GM11168 (cell line): ENCODE measurements at regions not wholly inside any gene's neighbourhood (a gene's known extent, or its start where the extent isn't known, plus 50 kb on each side); places are given as distances from the start of the nearest gene placed in this dataset.
"Not testable (repeated sequence)": the region's sequence is repeated elsewhere in the genome, so short reads cannot be mapped to it uniquely, and the experiment has no call there.

Experiments
- in situ Hi-C: fragments of 300-500 bp; cut with MboI; formaldehyde crosslinking; loops from one replicate; pipeline ENCODE4 v1.12.0; 2022; ENCODE audit warnings: low sequenced_read_pairs; ENCODE audit not compliant: unreplicated experiment

DNA sequence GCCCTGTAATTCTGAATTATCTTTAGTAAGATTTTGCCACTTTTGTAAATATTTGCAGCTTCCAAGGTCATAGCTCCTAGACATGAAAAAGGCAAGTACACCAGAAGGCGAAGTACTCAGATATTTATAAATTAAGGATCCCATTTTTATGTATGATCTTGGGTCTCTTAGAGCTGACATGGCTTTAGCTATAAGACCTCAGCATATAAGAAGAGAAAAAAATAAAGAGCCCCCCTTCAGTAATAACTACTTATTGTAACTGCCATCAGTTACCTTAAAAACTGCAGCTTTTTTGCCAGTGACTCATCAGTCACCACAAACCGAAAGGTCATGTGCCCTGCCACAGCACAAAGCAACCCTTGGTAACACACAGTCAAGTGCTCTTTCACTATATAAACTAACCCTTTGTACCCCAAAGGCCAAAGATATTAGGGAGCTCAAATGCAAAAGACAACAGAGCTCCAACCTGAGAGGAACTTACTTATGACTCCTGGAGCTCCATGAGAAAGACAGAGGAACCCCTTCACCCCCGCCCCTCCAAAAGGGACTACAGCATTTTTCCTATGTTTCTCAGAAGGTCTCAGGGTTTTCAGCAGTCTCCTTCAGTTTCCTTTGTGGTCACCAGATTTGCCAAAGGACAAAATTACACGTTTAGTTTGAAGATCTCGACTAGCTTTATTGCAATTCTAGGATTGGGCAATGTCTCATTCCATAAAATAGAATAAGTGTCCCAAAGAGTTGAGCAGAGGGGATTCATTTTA lies 219.8 kb upstream of the DUSP10 start:
- in situ Hi-C loops = no loop called here

DNA sequence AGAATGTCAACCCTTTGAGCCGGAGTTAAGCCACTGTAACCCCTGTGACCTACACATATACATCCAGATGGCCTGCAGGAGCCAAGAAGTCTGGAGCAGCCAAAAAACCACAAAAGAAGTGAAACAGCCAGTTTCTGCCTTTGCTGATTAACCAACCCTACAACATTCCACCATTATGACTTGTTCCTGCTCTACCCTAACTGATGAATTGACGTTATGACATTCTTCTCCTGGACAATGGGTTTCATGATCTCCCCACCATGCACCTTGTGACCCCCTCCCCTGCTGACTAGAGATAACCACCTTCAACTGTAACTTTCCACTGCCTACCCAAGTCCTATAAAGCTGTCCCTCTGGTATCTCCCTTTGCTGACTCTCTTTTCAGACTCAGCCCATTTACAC lies 216.3 kb upstream of the DUSP10 start:
- in situ Hi-C loops = not testable (repeated sequence)

GRCh38 chr1:221957350-221957749 lies 215.5 kb upstream of the DUSP10 start:
- in situ Hi-C loops = not testable (repeated sequence)

GRCh38 chr1:221949996-221950395 lies 208.1 kb upstream of the DUSP10 start:
- in situ Hi-C loops = no loop called here

GRCh38 chr1:221948459-221948858 lies 206.6 kb upstream of the DUSP10 start:
- in situ Hi-C loops = no loop called here

DNA sequence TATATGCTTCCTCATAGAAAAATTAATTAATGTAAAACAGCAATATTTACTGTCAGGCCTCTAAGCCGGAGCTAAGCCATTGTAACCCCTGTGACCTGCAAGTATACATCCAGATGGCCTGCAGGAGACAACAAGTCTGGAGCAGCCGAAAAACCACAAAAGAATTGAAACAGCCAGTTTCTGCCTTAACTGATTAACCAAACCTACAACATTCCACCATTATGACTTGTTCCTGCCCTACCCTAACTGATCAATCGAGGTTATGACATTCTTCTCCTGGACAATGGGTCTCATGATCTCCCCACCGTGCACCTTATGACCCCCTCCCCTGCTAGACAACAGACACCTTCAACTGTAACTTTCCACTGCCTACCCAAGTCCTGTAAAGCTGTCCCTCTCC lies 205.8 kb upstream of the DUSP10 start:
- in situ Hi-C loops = no loop called here

GRCh38 chr1:221946768-221947167 lies 204.9 kb upstream of the DUSP10 start:
- in situ Hi-C loops = no loop called here

DNA sequence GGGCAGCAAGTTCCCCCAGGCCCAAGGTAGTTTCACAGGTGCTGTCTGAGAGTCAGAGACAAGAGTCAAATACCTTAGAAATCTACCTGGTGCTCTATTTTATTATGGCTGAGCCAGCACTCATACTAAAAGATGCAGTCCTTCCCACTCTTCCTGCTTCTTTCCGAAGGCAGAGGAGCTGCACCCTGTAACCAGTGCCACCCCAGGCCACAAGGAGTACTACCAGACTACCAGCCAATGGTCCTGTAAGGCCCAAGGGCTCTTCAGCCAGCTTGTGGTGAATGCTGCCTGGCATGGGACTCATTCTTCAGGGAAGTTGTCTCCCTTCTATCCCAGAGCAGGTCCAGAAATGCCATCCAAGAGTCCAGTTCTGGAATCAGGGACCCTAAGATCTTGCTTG lies 203.8 kb upstream of the DUSP10 start:
- in situ Hi-C loops = no loop called here

GRCh38 chr1:221944247-221944870 lies 202.5 kb upstream of the DUSP10 start:
- in situ Hi-C loops = no loop called here

GRCh38 chr1:221940631-221941030 lies 198.7 kb upstream of the DUSP10 start:
- in situ Hi-C loops = no loop called here

DNA sequence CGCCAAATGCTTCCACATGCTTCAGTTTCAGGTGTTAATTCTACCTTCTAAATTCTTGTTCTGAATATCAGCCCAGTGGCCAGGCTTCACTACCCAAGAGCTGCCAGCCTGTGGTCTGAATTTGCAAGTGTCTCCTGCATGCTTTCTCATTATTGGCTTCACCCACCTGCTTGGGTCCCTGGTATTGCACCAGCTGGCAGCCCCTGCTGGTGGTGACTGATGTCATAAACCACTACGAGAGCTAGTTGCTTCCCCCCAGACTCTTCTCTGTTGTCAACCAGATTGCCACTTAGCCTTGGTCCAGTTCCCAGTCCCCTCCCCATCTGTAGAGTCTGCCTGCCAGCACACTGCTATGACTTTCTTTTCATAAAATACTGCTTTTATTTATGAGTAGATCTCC lies 197.7 kb upstream of the DUSP10 start:
- in situ Hi-C loops = no loop called here

DNA sequence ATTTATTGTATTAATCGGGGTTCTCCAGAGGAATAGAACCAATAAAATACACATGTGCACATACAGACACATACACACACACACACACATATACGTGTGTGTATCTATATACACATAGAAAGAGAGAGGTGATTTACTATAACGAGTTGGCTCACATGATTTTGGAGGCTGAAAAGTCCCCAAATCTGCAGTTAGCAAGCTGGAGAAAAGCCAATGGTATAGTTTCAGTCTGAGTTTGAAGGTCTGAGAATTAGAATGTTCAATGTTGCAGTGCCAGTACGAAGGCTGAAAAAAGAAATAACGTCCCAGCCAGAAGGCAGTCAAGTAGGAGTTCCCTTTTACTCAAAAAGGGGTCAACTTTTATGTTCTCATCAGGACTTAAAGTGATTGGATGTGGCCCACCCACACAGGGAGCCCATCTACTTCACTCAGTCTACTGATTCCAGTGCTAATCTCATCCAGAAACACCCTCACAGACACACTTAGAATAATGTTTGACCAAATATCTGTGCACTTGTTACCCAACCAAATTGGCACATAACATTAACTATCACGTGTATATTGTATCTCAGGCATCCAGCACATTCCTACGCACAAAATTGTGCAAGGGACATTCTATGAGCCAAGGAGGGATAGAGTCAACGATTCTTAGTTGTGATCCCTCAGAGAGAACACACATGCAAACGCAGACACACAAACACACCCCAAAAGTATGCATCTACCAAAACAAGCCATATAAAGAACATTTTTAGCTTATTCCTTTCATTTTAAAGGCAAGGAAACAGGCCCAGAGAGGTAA lies 195.5 kb upstream of the DUSP10 start:
- in situ Hi-C loops = no loop called here

DNA sequence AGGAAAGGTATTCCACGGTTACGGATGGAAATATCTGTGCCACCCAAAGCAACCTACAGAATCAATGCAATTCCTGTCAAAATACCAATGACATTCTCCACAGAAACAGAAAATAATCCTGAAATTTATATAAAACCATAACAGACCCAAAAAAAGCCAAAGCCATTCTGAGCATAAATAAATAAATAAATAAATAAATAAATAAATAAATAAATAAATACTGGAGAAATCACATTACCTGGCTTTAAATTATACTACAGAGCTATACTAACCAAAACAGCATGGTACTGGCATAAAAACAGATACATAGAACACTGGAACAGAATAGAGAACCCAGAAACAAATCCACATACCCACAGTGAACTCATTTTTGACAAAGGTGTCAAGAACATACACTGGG lies 191.9 kb upstream of the DUSP10 start:
- in situ Hi-C loops = no loop called here

- in situ Hi-C loops = no loop called here
These were observed 184.6 kb upstream of the DUSP10 start for GRCh38 chr1:221926441-221926840.

DNA sequence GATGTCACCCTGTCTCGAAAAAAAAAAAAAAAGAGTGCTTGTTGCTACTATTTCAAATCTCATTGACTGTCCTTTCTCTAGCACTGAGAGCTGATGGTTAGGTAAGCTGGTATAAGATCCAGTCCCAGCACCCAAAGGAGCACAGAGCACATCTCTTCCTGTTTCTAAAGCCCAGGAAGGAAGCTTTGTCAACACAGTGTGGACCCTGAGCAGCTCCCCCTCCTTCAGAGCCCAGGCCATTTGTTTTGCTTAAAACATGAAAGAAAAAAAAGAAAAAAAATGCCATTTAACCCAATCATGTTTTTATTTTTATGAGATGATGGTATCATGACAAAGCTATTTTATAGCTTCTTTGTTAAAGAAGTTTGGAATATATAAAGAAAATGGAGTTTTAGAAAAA lies 184.1 kb upstream of the DUSP10 start:
- in situ Hi-C loops = no loop called here

DNA sequence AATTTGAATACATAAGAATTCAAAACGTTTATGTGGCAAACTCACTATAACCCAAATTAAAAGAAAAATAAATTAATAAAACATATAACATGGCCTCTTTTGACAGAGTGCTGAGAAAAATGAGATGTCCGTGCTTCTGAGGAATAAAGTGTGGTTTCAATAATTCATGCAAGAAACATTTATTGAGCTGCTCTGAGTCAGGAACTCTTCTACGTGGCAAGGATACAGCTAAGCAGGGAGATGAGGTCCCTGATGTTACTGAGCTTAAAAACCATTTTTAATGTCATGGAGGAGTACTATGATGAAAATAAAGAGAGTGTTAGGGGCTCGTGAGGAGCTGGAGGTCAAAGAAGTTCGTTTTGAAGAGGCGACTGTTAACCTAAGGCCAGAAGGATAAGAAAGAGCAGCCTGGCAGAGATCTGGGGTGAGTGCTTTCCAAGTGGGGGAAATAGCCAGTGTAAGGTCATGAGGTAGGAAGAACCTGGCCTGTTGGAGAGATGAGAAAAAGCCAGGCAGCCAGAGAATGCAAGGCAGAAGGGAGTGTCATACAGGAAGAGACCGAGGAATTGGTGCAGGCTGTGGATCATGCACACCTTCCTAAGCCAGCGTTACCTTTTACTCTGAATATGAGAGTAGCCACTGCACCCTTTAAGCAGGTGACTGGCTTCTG lies 182.2 kb upstream of the DUSP10 start:
- in situ Hi-C loops = no loop called here

DNA sequence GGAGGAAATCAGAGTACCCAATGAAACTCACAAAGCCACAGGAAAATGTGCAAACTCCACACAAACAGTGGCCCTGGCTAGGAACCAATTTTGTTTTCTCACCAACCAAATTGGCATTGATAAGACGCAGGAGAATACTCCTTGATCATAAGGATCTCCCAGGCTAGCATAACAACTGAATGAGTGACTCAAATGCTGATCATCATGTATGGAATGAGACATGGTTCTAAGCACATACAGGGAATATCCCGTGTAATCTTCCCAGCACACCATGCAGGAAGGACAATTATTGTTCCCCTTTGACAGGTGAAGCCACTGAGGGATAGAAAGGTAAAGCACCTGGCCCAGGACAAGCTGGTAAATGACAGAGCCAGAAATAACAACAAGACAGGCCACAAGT lies 180.0 kb upstream of the DUSP10 start:
- in situ Hi-C loops = no loop called here

DNA sequence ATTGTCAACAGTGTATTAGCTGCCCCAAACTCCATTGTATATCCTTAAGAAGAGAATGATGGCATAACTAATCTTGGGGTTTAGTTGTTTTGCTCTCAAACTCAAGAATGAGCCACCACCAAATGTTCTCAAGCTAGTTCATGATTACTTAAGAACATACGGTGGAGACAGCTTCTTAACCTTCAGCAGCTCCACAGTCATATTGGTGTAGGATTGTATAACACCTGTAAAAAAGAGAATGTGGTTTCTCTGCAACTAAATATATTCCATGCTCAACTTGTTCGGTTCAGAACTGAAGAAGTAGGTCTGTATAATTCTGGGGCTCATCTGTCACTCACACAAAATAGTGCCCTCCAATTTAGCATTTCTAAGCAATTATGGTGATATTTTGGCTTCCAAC lies 177.9 kb upstream of the DUSP10 start:
- in situ Hi-C loops = no loop called here

GRCh38 chr1:221919341-221919740 lies 177.5 kb upstream of the DUSP10 start:
- in situ Hi-C loops = no loop called here

- in situ Hi-C loops = no loop called here
These were observed 174.3 kb upstream of the DUSP10 start for GRCh38 chr1:221916176-221916575.

- in situ Hi-C loops = no loop called here
These were observed 173.9 kb upstream of the DUSP10 start for GRCh38 chr1:221915764-221916163.
